IMR-90 (cell line): ENCODE measurements at regions not wholly inside any gene's neighbourhood (a gene's known extent, or its start where the extent isn't known, plus 50 kb on each side); places are given as distances from the start of the nearest gene placed in this dataset.

Experiments used
- ATAC-seq: fragments of 200-7000 bp; cut with Tn5 transposase; 2 replicates; pipeline ENCODE4 v1.9.1; 2020; ENCODE audit warnings: low read depth, mild to moderate bottlenecking, moderate library complexity
- BruUV-seq: library from RNA; stranded (reverse); fragments of 400-500 nt; replicated peaks from 2 replicates; lab custom pipeline; 2021; lab: Mats Ljungman, UMichigan
- CTCF ChIA-PET: fragments of 300-600 bp; formaldehyde crosslinking; extraction: SDS; loops from one replicate; lab custom pipeline; 2021; ENCODE audit warnings: antibody characterized with exemption; lab: Yijun Ruan, JAX
- POLR2A ChIA-PET: fragments of 300-600 bp; sonication (Branson Sonifier 250); formaldehyde crosslinking; loops from one replicate; lab custom pipeline; 2022; ENCODE audit warnings: antibody characterized with exemption; ENCODE audit not compliant: unreplicated experiment; lab: Charles Lee
- DNase-seq: peaks from one replicate; pipeline ENCODE4 v3.0.0; 2013
- H2AFZ ChIP-seq: replicated peaks from 2 replicates; pipeline ENCODE3; 2013; ENCODE audit warnings: low read length, mild to moderate bottlenecking; ENCODE audit not compliant: poor library complexity
- H2AK5ac ChIP-seq: 2 replicates; pipeline ENCODE4 v1.6.1; 2013; ENCODE audit warnings: low read depth, low read length, inconsistent platforms
- H2AK9ac ChIP-seq: replicated peaks from 2 replicates; pipeline ENCODE3; 2013; ENCODE audit warnings: mild to moderate bottlenecking, low read depth, low read length, moderate library complexity; ENCODE audit not compliant: poor library complexity
- H2BK120ac ChIP-seq: 2 replicates; pipeline ENCODE4 v1.6.1; 2013; ENCODE audit warnings: low read depth, low read length, inconsistent platforms
- H2BK15ac ChIP-seq: 3 replicates; pipeline ENCODE4 v1.6.1; 2013; ENCODE audit warnings: low read depth, low read length, inconsistent platforms
- H2BK20ac ChIP-seq: 2 replicates; pipeline ENCODE4 v1.6.1; 2013; ENCODE audit warnings: low read depth, mild to moderate bottlenecking, inconsistent platforms, low read length, moderate library complexity
- H2BK5ac ChIP-seq: 2 replicates; pipeline ENCODE4 v1.6.1; 2013; ENCODE audit warnings: mild to moderate bottlenecking, low read depth, low read length, inconsistent platforms; ENCODE audit not compliant: poor library complexity, severe bottlenecking
- H3K14ac ChIP-seq: replicated peaks from 2 replicates; pipeline ENCODE4 v1.6.1; 2013; ENCODE audit warnings: low read depth, low read length, inconsistent platforms
- H3K18ac ChIP-seq: 2 replicates; pipeline ENCODE4 v1.6.1; 2013; ENCODE audit warnings: low read depth, low read length, control low read depth
- H3K23ac ChIP-seq: 2 replicates; pipeline ENCODE4 v1.6.1; 2013; ENCODE audit warnings: low read depth, low read length, inconsistent platforms
- H3K27ac ChIP-seq: 2 replicates; pipeline ENCODE4 v1.5.1; 2013; ENCODE audit warnings: mild to moderate bottlenecking, control low read depth, low read length; ENCODE audit not compliant: insufficient read depth
- H3K27me3 ChIP-seq: 2 replicates; pipeline ENCODE4 v1.6.1; 2013; ENCODE audit warnings: low read length; ENCODE audit not compliant: control insufficient read depth, insufficient read depth
- H3K36me3 ChIP-seq: 2 replicates; pipeline ENCODE4 v1.6.1; 2013; ENCODE audit warnings: low read length, mixed read lengths; ENCODE audit not compliant: control insufficient read depth, insufficient read depth
- H3K4ac ChIP-seq: 2 replicates; pipeline ENCODE4 v1.6.1; 2013; ENCODE audit warnings: low read depth, low read length, inconsistent platforms
- H3K4me1 ChIP-seq: 2 replicates; pipeline ENCODE4 v1.6.1; 2013; ENCODE audit warnings: low read length, mixed read lengths; ENCODE audit not compliant: control insufficient read depth, insufficient read depth
- H3K4me2 ChIP-seq: 2 replicates; pipeline ENCODE4 v1.6.1; 2013; ENCODE audit warnings: low read depth, mild to moderate bottlenecking, control low read depth, low read length, moderate library complexity
- H3K4me3 ChIP-seq: 2 replicates; pipeline ENCODE4 v1.5.1; 2013; ENCODE audit warnings: low read depth, mild to moderate bottlenecking, control low read depth, low read length, moderate library complexity; ENCODE audit not compliant: insufficient read depth
- H3K56ac ChIP-seq: 2 replicates; pipeline ENCODE4 v1.6.1; 2013; ENCODE audit warnings: low read length, inconsistent platforms; ENCODE audit not compliant: insufficient read depth; ENCODE audit errors: extremely low read depth
- H3K79me1 ChIP-seq, 2 experiments: 2 replicates each; pipeline ENCODE4 v1.6.1; 2013; ENCODE audit warnings: low read length in 2 of 2, inconsistent platforms in 1 of 2, low read depth in 1 of 2
- H3K9ac ChIP-seq: 2 replicates; pipeline ENCODE4 v1.6.1; 2013; ENCODE audit warnings: low read depth, low read length, control low read depth
- H3K9me1 ChIP-seq: 2 replicates; pipeline ENCODE4 v1.6.1; 2013; ENCODE audit warnings: low read length, inconsistent platforms; ENCODE audit not compliant: insufficient read depth
- H3K9me3 ChIP-seq: 2 replicates; pipeline ENCODE4 v1.6.1; 2013; ENCODE audit warnings: low read length; ENCODE audit not compliant: control insufficient read depth, insufficient read depth
- H4K20me1 ChIP-seq: 2 replicates; pipeline ENCODE4 v1.6.1; 2013; ENCODE audit warnings: low read length, inconsistent platforms; ENCODE audit not compliant: insufficient read depth
- H4K5ac ChIP-seq: 2 replicates; pipeline ENCODE4 v1.6.1; 2013; ENCODE audit warnings: mild to moderate bottlenecking, low read depth, low read length, control low read depth
- H4K8ac ChIP-seq, 2 experiments: 2 replicates each; pipeline ENCODE4 v1.6.1; 2013; ENCODE audit warnings: low read depth in 2 of 2, low read length in 2 of 2, control low read depth in 1 of 2, inconsistent platforms in 1 of 2
- H4K91ac ChIP-seq: 2 replicates; pipeline ENCODE4 v1.6.1; 2013; ENCODE audit warnings: low read depth, low read length, inconsistent platforms; ENCODE audit not compliant: insufficient read depth
- CEBPB ChIP-seq: IDR thresholded peaks from 2 replicates; pipeline ENCODE4 v1.6.1; 2012; ENCODE audit warnings: low read depth, low read length, improper control_type of control experiment
- CTCF ChIP-seq: conservative IDR thresholded peaks from 2 replicates; pipeline ENCODE4 v1.5.1; 2012; ENCODE audit warnings: mild to moderate bottlenecking, low read depth, low read length, improper control_type of control experiment
- FOS ChIP-seq: fragments of 150-350 bp; IDR thresholded peaks from 2 replicates; pipeline ENCODE4 v1.6.1; 2016; ENCODE audit warnings: low read depth, low read length
- MAZ ChIP-seq: IDR thresholded peaks from 2 replicates; pipeline ENCODE4 v1.6.1; 2012; ENCODE audit warnings: low read depth, mild to moderate bottlenecking, low read length, improper control_type of control experiment, moderate library complexity, borderline replicate concordance
- dilution Hi-C: fragments of 300-500 bp; cut with HindIII; formaldehyde crosslinking; loops from one replicate; pipeline ENCODE4 v1.14.3; 2018; ENCODE audit warnings: low sequenced_read_pairs; ENCODE audit not compliant: unreplicated experiment
- in situ Hi-C: fragments of 300-500 bp; cut with MboI; formaldehyde crosslinking; loops from 3 replicates; pipeline ENCODE4 v1.14.3; 2019; ENCODE audit warnings: low sequenced_read_pairs, inconsistent platforms, mixed read lengths
- intact Hi-C: fragments of 100-400 bp; cut with micrococcal nuclease; formaldehyde crosslinking; loops from 2 replicates; pipeline ENCODE4 v1.10.0; 2022

- TF ChIP-seq CTCF = 0 out of 2 replicates have a peak, but pooled peaks have one; percentile 4
Observed at GRCh38 chr17:72465191-72466024, 344.6 kb downstream of the SOX9 start (continued).

- Histone ChIP-seq H2BK15ac (peak overlapping the region; percentile 61; the same call in 1 of the 3 replicates), H2BK120ac (peak overlapping the region; percentile 77), H3K9me1 (peaks cover 30% of the 10 kb centered on the region), H3K23ac (peak overlapping the region; percentile 15; the same call in 1 of the 2 replicates), H3K27ac (no peak overlapping the region; the same call in 1 of the 2 replicates), H3K9me3 (no peaks in the 10 kb centered on the region), H3K56ac (0 out of 2 replicates have a peak overlapping the region, but pooled peaks have one; percentile 47), H4K5ac (no peak overlapping the region; the same call in 1 of the 2 replicates), H3K36me3 (no peaks in the 10 kb centered on the region), H3K18ac (no peak overlapping the region), H2AK9ac (no peak overlapping the region), H3K4me1 (peaks cover 13% of the 10 kb centered on the region), H3K4me3 (peak overlapping the region; percentile 25; the same call in 1 of the 2 replicates), H4K91ac (no peak overlapping the region), H3K4me2 (peak overlapping the region; percentile 86), H2AFZ (no peak overlapping the region), H3K9ac (peak overlapping the region; percentile 32; the same call in 1 of the 2 replicates), H3K14ac (peak overlapping the region; percentile 66), H2BK20ac (0 out of 2 replicates have a peak overlapping the region, but pooled peaks have one; percentile 65), H3K4ac (peak overlapping the region; percentile 80), H2BK5ac (peak overlapping the region; percentile 59), H3K79me1 (peaks cover 17 to 58% of the 10 kb centered on the region in 2 experiments), H4K8ac (peak overlapping the region; percentile 29 to 55; a peak in 3 of 4 replicates), H3K27me3 (no peaks in the 10 kb centered on the region), H2AK5ac (peak overlapping the region; percentile 46; the same call in 1 of the 2 replicates), H4K20me1 (peaks cover 9% of the 10 kb centered on the region)
- DNase-seq (peak; percentile 88), ATAC-seq (peak; percentile 67)
- intact Hi-C loops = no loop called here
- dilution Hi-C loops = no loop called here
- TF ChIP-seq MAZ = peak; percentile 70
- TF ChIP-seq CEBPB = peak; percentile 59; the same call in 1 of the 2 replicates
- TF ChIP-seq FOS = no peak
- ChIA-PET CTCF (no interaction called here), POLR2A (no interaction called here)
- BruUV-seq = no TSS peak
- in situ Hi-C loops = no loop called here
Observed at GRCh38 chr17:72466199-72466598, 345.4 kb downstream of the SOX9 start.
